Stimulated activated CD4-positive, alpha-beta T cell treated with anti-CD3 and anti-CD28 coated beads, TNF-alpha, amount 100 ng/mL, for 1 hour (primary cell): ENCODE measurements at regions not wholly inside any gene's neighbourhood (a gene's known extent, or its start where the extent isn't known, plus 50 kb on each side); places are given as distances from the start of the nearest gene placed in this dataset.
"Not testable (repeated sequence)": the region's sequence is repeated elsewhere in the genome, so short reads cannot be mapped to it uniquely, and the experiment has no call there.

Experiments used
- DNase-seq, 3 donors: peaks; one replicate each; pipeline ENCODE4 v3.0.0-alpha.2; 2020; ENCODE audit warnings: low read depth in 3 of 3, low spot score in 1 of 3

- DNase-seq = no peak
These were observed 81.8 kb upstream of the ANKRD1 start for GRCh38 chr10:91002656-91003055.

- DNase-seq = not testable (repeated sequence)
These were observed 82.5 kb upstream of the ANKRD1 start for GRCh38 chr10:91003379-91003778.

- not testable (repeated sequence) for DNase-seq
These were observed 84.4 kb upstream of the ANKRD1 start for GRCh38 chr10:91005276-91005675.

DNA sequence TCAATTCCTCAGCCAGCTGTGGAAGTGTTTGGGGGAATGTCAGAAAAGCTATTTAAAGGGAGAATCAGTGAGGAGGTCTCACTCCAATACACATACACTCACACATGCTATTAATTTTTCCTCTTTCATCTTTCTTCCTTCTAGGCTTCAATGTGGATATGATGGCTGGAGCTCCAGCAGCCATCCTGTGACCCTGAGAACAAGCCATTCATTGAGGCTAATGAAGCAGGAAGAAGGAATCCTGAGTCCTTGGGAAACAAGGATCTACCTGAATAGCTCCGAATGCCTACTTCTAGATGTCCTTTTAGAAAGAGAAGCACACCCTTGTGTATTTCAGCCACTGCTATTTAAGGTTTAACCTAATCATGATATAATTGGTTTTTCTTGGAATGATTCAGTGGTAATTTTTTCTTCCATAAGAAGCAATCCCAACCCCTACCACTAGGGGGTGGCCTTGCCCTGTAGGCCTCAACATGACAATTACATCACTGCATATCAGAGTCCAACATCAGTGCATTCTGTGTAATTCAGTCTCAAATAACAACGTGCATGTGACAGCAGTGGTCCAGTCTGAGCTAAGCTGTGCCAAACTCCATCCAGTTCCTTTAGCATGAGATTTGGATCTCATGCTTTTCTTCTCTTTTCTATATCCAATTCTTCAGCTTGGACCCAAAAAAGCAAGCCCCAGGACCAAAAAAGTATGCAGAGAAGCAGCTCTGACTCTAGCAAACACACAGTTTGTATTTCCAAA is 85.3 kb upstream of the ANKRD1 start:
- peak; percentile 14 to 44 (median 31) for DNase-seq

- DNase-seq = no peak
These were observed 86.0 kb upstream of the ANKRD1 start for GRCh38 chr10:91006752-91007346.

DNA sequence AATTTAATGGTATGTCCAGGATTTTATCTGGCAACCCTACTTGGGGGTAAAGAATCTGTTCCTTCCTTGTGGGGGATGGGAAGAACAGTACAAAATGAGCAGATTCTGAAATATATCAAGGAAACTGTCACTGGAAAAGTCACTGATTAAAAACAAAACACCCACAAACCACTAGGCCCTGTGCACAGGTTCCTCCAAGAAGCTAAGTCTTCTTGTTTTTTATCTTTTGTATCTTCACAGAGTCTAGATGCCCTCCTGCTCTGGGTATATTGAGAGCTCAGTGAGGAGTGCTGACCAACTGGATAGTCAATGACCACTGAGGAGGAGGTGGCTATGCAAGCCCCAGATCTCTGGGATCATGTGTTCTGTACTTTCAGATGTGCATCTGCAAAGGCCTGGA is 86.8 kb upstream of the ANKRD1 start:
- no peak for DNase-seq

DNA sequence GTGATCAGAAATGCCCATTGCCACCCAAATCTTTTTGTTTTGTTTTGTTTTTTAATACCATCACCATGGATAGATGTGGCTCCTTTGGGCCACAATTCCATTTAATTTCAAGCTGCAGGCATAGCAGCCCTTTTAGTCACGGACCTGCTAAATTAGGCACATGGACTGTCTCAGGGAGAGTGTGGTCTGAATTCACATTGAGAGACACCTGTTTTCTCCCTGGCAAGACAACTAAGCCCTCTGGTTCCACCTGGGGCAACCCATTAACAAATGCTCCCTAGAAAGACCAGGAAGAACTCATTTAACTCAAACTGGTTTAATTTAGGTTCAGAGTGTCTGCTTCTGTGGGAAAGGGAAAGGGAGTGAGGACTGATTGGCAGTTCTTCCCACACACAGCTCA is 88.2 kb upstream of the ANKRD1 start:
- DNase-seq = no peak

GRCh38 chr10:91010952-91011351 is 90.1 kb upstream of the ANKRD1 start:
- DNase-seq = no peak

GRCh38 chr10:91012502-91012901 is 91.6 kb upstream of the ANKRD1 start:
- no peak for DNase-seq

GRCh38 chr10:91013985-91014384 is 93.1 kb upstream of the ANKRD1 start:
- no peak for DNase-seq

- DNase-seq = no peak
These were observed 96.3 kb upstream of the ANKRD1 start for GRCh38 chr10:91017198-91017597.

DNA sequence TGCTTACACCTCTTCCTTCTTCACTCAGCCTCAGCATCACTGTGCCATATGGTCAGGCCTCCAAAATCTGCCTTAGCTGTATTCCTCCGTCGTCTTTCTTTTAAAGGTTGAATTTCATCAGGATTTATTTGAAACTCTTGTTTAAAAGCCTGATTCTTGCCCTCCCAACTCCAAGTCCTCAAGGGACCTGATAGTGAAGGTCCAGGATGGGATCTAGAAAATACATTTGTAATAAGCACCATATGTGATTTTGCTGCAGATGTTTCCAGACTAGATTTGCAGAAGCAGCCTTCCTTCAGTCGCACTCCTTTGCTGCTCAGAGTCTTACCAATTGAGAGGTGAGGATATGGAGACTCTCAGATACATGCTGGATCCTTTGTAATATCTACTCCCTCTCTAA is 101.0 kb upstream of the ANKRD1 start:
- no peak for DNase-seq

DNA sequence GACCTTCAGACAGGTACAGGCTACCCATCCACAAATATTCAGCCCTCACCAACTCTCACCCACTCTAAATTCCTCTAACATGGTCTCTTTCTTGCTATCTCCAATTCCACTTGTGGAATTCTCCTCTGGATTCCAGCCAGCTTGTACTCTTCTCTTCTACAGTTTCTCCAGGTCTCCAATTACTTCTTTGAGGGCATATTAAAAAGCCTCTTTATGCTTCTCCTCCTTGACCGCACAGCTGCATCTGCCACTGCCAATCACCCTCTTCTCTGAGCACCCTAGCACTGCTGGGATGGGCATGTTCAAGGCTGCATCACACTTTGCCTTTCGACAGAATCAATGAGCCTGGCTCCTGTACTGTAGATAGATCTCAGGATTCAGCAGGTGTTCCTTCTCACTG is 101.5 kb upstream of the ANKRD1 start:
- no peak for DNase-seq

- no peak for DNase-seq
These were observed 102.2 kb upstream of the ANKRD1 start for GRCh38 chr10:91022924-91023699.

- no peak for DNase-seq
These were observed 103.0 kb upstream of the ANKRD1 start for GRCh38 chr10:91023700-91024398.

- DNase-seq = no peak
These were observed 103.7 kb upstream of the ANKRD1 start for GRCh38 chr10:91024541-91024940.

GRCh38 chr10:91032611-91033206 is 111.8 kb upstream of the ANKRD1 start:
- no peak for DNase-seq

DNA sequence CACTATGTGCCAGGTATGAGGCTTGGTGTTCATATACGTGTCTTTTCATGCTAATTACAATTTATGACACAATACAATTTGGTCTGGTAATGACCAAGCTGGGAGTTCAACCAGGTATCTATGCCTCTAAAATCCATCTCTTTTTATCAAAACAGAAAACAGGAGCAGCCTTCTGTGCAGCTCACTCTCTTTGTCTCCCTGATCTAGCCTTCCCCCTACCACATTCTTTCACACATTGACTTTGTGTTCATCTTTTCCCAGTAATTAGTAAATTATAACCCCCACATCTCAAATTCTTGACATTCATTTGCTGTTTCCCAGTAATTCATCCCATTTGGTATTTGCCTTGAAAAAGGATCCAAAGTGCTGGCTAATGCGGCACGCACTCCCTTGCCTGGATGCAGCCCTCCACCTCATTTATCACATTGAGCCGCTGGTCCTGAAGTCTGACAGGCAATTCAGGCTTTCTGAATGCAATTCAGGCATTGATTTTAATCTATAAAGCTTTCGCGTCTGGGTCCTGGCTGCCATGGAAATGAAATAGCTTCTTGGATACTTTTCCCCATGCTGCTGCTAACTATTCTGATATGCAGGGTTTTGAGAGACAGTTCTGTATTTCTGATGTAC is 112.5 kb upstream of the ANKRD1 start:
- DNase-seq = no peak

GRCh38 chr10:91034042-91034441 is 113.2 kb upstream of the ANKRD1 start:
- DNase-seq = no peak

GRCh38 chr10:91034494-91035159 is 113.7 kb upstream of the ANKRD1 start:
- no peak for DNase-seq
